Mammary epithelial cell (primary cell): ENCODE measurements at regions not wholly inside any gene's neighbourhood (a gene's known extent, or its start where the extent isn't known, plus 50 kb on each side); places are given as distances from the start of the nearest gene placed in this dataset.

ENCODE experiments used
- CTCF ChIP-seq, 2 donors: IDR thresholded peaks in 1 of 2; conservative IDR thresholded peaks in 1 of 2; 2 replicates each; pipeline ENCODE4 v1.5.1; 2011 to 2012; ENCODE audit warnings: inconsistent platforms in 2 of 2, low read length in 2 of 2, mild to moderate bottlenecking in 2 of 2, control low read depth in 1 of 2, low read depth in 1 of 2; ENCODE audit not compliant: insufficient read depth in 1 of 2; ENCODE audit errors: extremely low read depth in 1 of 2
- EZH2 ChIP-seq: IDR thresholded peaks from 2 replicates; pipeline ENCODE4 v1.6.1; 2012; ENCODE audit warnings: low read length, inconsistent platforms, borderline replicate concordance

GRCh38 chr2:78261454-78261853, 739.3 kb upstream of the LRRTM4 start:
- TF ChIP-seq CTCF (conservative IDR thresholded peaks at IDR 0.05 in 1 of 2, IDR thresholded peaks at IDR 0.05 in 1 of 2; ENCODE audit: extremely low read depth in 1 of 2, insufficient read depth in 1 of 2, low read depth in 1 of 2, low read length in 2 of 2) (no peak), EZH2 (no peak)
